ENCODE measurements at regions not wholly inside any gene's neighbourhood (a gene's known extent, or its start where the extent isn't known, plus 50 kb on each side); places are given as distances from the start of the nearest gene placed in this dataset.
A peak's percentile ranks its signal among the peaks of the same experiment; 100 is the strongest.
"Not testable (repeated sequence)": the region's sequence is repeated elsewhere in the genome, so short reads cannot be mapped to it uniquely, and the experiment has no call there.

DNA sequence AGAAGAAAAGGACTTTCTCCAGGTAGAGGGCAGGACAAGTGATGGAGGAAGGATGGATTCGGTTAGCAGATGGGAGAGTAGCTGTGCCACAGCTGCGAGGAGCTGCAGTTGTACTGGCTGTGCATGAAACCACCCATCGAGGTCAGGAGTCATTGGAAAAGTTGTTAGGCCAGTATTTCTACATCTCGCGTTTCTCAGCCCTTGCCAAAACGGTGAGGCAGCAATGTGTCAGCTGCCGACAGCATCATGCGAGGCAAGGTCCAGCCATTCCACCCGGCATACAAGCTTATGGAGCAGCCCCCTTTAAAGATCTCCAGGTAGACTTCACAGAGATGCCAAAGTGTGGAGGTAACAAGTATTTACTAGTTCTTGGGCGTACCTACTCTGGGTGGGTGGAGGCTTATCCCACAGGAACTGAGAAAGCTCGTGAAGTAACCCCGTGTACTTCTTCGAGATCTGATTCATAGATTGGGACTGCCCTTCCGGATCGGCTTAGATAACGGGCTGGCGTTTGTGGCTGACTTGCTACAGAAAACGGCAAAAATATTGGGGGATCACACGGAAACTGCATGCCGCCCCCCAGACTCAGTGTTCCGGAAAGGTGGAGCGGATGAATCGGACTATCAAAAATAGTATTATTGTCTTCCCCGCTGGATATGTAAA, 105.0 kb upstream of the HMX1 start:
- not testable (repeated sequence) for ATAC-seq, DNase-seq

GRCh38 chr4:8972635-8973034, 101.0 kb upstream of the HMX1 start:
- not testable (repeated sequence) for DNase-seq, ATAC-seq

DNA sequence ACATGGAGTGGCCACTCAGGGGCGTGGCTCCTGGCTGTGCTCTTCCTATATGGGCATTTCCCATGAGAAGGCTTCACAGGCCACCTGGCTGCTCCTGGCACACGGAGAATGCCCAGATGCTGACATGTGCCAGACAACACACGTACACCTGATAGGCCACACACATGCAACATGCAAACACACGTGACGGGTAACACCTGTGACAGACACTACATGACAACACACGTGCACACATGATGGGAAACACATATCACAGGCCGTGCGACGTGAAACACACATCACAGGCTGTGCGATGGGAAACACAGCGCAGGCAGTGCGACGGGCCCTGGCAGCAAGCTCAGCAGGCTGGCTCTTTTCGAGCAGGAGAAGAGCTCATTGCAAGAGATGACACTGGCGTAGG, 94.3 kb upstream of the HMX1 start:
- not testable (repeated sequence) for DNase-seq, ATAC-seq

DNA sequence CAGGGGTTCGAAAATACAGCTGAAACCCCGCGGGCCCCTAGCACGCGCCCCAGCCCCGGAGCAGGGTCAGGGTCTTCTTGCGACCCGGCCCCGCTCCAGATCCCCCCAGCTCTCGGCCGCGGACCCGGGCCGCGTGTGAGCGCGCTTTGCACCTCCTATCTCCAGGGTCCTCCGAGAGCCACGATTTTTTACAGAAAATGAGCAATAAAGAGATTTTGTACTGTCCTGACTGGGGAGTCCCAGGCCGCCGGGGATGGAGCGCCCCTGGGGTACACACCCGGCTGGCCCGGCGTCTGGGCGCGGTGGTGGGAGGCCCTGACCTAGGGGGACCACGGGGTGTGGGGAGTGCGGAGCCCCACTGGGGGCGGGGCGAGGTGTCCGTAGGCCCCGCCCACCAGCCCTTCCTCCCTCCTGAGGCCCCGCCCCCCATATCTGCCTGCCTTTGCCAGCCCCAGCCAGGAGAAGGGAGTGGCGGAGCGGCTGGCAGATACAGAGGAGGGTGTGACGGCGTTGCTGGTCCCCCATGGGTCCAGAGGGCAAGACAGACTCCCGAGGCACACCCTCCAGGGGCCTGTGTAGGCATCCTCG, 92.7 kb upstream of the HMX1 start:
- DNase-seq, result peak; percentile 15
- ATAC-seq, result not testable (repeated sequence)

GRCh38 chr4:8963533-8963932, 91.9 kb upstream of the HMX1 start:
- DNase-seq, ATAC-seq: not testable (repeated sequence)

DNA sequence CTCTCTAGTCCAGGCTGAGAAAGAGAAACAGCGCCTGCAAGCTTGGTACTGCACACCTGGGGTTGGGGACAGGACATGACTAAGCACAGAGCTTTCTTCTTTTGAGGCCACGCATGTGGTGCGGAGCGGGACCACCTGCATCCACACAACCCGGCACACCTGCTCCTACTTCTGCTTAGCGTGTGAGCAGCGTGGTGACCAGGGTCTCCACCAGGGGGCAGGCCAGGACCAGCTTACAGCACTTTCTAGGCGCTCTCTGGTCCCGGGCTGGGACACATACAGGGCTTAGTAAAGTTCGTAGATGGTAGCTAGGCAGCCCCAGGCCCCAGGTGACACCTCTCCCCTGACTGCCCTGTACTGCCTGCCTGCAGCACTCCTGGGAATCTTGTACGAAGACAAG, 89.7 kb upstream of the HMX1 start:
- DNase-seq, result peak; percentile 80
- ATAC-seq, result not testable (repeated sequence)

DNA sequence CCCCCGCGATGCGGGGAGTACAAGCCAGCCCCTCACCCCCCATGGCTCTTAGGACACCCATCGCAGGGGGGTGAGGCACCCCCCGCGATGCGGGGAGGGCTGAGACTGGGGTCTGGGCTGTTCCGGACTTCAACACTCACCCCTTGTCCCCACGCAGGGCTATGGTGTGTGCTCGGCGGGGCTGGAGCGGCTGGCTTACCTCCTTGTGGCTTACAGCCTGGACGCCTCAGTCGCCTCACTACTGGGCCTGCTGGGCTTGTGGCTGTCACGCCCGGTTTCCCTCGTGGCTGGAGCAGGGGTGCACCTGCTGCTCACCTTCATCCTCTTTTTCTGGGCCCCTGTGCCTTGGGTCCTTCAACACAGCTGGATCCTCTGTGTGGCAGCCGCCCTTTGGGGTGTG, 87.8 kb upstream of the HMX1 start:
- not testable (repeated sequence) for DNase-seq, ATAC-seq

DNA sequence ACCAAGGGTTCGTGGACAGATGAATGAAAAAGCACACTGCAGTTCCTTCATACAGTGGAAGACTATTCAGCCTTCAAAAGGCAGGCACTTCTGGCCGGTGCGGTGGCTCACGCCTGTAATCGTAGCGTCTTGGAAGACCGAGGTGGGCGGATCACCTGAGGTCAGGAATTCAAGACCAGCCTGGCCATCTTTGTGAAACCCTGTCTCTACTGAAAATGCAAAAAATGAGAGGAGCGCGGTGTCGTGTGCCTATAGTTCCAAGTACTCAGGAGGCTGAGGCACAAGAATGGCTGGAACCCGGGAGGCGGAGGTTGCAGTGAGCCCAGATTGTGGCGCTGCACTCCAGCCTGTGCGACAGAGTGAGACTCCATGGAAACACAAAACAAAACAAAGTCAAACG, 82.4 kb upstream of the HMX1 start:
- DNase-seq, ATAC-seq: not testable (repeated sequence)

DNA sequence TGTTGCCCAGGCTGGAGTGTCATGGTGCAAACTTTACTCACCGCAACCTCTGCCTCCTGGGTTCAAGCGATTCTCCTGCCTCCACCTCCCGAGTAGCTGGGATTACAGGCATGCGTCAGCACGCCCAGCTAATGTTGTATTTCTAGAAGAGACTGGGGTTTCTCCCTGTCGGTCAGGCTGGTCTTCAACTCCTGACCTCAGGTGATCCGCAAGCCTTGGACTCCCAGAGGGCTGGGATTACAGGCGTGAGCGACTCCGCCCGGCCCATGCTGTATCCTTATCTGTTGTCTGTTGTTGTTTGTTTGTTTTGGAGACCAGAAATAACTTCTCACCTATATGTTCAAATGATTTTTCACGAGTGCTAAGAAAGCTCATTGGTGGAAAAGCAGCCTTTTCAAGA, 81.2 kb upstream of the HMX1 start:
- not testable (repeated sequence) for ATAC-seq, DNase-seq

DNA sequence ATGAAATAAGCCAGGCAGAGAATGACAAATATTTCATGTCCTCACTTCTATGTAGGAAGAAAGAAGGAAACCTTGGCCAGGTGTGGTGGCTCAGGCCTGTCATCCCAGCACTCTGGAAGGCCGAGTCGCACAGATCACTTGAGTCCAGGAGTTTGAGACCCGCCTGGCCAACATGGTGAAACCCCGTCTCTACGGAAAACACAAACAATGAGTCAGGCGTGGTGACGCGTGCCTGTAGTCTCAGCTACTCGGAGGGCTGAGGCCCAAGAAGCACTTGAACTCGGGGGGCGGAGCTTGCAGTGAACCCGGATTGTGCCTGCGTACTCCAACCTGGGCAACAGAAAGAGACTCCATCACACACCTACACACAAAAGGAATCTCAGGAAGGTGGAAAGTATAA, 80.5 kb upstream of the HMX1 start:
- DNase-seq, ATAC-seq: not testable (repeated sequence)

- DNase-seq, ATAC-seq: not testable (repeated sequence)
Measured at GRCh38 chr4:8945506-8945905, 73.9 kb upstream of the HMX1 start.

DNA sequence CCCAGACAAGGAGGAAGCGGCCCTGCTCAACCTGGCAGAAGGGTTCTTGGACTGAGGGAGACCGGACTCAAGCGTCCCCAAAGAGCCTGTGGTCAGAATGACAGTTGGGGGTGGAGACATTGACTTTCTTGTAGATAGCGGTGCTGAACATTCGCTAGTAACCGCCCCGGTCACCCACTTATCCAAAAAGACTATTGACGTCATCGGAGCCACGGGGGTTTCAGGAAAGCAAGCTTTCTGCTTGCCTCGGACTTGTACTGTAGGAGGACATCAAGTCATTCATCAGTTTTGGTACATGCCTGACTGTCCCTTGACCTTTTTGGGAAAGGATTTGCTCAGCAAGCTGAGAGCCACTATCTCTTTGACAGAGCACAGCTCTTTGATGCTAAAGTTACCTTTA, 71.7 kb upstream of the HMX1 start:
- ATAC-seq, DNase-seq: not testable (repeated sequence)

DNA sequence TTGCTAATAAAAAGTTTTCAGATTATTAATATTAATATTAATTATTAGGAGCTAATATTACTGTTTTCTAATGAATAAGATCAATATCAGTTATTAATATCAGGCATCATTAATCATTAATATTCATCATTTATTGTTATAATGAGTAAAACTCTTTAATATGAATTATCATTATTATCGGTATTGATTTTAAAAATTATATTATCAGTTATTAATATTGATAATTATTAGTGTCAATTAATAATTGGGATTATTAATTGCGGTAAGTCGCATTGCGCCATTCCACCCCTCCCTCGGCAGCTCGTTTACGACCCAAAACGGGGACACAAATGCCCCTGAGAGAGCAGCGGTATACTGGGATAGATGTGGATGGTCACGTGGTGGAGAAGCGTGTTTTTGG, 70.4 kb upstream of the HMX1 start:
- DNase-seq, ATAC-seq: not testable (repeated sequence)

GRCh38 chr4:8941492-8941805, 69.8 kb upstream of the HMX1 start:
- not testable (repeated sequence) for DNase-seq, ATAC-seq

DNA sequence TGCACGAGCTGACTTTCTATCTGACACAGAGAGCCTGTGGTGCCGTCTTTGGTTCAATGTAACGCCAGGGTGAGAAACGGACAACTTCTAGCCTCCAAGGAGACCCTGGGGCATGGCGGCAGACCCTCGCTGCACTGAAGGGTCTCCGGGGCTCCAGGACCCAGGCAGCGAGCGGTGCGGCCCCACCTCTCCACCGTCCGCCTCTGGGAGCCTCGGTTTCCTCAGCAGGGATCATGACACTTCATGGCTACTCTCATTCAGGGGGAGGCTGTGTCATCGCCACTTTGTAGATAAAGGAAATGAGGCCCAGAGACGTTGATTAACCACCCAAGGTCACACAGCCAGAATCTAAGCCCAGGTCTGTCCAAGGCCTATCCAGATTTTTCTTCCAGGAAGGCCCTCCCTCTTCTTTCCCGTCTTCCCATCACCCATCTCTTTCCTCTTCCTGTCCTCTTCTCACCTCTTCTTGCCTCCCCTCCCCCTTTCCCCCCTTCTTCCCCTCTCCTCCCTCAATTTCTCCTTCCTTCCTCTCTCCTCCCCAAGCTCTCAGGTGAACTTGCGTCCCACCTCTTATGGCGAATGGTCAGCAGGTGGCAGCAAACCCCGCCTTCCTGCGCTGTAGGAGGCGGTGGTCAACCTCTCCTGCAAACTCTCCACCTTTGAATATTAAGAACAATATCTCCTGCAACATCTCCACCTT, 69.3 kb upstream of the HMX1 start:
- ATAC-seq, result no peak
- DNase-seq, result no peak

DNA sequence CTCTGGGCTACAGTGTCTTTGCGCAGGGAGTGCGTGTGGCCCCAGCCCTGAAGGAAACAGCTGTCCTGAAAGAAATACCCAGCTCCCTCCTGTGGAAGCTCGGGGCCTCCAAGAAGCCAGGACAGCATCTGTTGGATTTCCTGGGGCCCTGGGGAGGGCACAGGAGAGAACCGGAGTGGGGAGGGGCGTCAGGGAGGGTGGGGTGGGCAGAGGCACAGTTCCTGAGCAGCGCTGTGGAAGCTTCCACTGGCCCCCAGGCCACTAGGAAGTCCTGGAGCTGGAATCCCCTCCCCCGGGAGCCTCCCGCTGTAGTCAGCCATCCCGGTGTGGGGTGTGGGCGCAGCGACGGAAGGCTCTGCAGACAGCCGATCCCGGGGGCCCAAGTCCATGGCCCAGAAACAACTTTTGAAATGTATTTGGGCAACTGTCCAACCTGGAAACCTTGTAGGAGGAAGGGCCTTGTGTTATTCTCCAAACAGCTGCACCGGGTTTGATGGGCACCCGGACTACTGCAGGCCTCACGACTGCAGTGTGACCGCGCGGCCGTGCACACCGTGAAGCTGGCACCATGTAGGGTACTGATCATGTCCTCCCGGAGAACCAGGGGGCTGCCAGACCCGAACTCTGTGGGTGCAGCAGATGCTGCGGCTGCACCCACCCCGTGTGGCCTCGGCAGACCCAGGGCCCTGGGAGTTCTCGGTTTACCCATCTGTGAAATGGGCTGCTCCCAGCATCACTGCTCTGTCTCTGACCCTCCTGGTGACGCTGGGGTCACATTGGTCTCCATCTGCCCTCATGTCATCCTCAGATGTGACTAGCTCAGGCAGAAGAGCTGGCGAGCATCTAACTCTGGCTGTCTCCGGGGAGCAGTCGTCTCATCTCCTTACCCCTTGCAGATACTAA, 68.5 kb upstream of the HMX1 start:
- ATAC-seq, result no peak
- DNase-seq, result no peak

GRCh38 chr4:8939160-8939839, 67.7 kb upstream of the HMX1 start:
- ATAC-seq, result no peak
- DNase-seq, result no peak

DNA sequence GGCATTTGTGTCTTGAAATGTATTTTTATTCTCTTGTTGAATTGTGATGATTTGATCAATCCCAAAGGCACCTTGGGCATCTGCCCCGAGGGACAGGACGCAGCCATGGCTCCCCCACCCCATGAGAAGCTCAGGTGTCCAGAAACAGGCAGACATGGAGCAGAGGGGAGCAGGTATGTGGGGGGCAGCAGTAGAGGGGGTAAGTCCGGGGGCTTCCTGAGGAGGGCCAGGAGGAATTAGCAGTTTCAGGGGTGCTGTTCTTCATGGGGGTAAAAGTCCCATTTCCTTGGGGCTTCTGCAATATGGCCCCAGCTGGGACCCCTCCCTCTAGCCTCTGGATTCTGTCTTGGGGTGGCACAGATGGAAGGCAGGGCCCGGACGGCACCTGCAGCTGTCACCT, 67.0 kb upstream of the HMX1 start:
- ATAC-seq, result no peak
- DNase-seq, result no peak

DNA sequence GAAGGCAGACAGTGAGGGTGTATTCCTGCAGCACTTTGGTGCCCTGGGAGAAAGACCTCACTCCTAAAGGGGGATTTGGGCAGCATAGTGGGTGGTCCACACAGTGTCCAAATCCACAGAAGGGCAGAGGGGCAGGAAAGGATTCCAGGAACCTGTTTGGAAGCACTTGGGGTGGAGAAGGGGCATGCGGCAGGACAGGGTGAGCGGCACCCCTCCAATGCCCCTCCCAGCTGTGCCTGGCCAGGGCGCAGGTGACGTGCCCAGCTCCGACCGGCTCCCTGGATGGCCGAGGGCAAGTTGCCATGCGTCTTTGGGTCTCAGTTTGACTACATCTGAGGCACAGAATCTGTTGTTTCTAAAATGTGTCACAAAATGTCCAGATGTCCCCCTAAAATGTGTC, 66.5 kb upstream of the HMX1 start:
- DNase-seq (no peak), ATAC-seq (no peak)

DNA sequence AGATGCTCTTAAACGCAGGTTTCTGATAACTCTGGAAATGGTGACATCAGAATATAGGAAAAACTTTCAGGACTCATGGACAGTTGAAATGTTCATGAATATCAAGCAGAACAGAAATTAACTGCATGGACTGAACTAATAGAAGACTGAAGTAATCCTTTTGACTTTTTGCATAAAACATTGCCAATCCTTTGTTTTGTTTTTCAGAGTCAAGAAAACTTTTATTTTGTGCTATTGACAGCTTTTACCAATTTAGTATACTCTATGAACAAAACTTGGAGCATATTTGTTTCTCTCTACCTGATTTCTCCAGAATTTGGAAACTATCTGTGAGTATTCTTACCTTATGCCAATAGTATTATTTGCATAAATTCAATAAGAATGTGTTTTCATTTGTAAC, 61.2 kb upstream of the HMX1 start:
- no peak for DNase-seq
- no peak for ATAC-seq

DNA sequence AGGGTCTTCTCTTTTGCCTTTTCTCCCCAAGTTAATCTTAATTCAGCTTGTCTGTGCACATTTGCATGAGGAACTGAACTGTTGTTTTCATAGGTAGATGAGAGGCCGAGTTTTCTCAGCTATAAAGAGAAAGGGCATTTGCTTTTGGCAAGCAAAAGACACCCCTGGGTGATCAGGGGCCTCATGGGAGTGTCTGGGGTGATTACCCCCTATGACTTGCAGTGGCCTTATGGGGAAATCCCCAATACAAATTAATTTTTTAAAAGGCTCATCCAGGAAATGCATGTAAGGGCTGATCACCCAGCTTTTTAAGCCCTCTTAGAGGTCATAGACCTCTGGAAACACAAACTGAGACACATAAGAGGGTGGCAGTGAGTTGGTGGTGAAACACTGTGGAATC, 56.4 kb upstream of the HMX1 start:
- ATAC-seq (no peak), DNase-seq (no peak)

DNA sequence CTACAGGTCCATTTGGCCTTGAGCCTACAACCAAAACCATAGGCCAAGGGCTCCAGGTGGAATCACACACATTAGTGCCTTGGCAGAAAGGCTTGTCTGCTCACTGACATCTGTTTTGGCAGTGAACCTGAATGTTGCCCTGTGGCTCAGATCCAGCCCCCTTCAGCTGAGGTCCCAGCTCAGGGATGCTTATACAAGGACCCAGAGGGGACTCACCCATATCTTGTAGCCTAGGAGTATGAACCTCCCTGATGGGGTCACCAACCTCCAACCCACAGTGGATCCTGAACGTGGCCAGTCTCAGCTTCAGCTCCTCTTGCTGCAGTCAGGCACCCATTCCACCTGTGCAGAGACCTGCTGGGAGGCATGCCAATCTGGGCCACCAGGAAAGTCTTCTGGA, 50.8 kb upstream of the HMX1 start:
- DNase-seq (no peak), ATAC-seq (no peak)
